GM12878 (cell line): ENCODE measurements at regions not wholly inside any gene's neighbourhood (a gene's known extent, or its start where the extent isn't known, plus 50 kb on each side); places are given as distances from the start of the nearest gene placed in this dataset.

Experiments
- BACH1 ChIP-seq: fragments of 450-650 bp; IDR thresholded peaks from 2 replicates; pipeline ENCODE4 v1.6.1; 2017; ENCODE audit warnings: mild to moderate bottlenecking, borderline replicate concordance
- CTCF ChIP-seq, 3 experiments: IDR thresholded peaks in 2 of 3; conservative IDR thresholded peaks in 1 of 3; 2 replicates each; pipeline ENCODE4 v1.5.1; 2011; ENCODE audit warnings: low read depth in 3 of 3, low read length in 3 of 3, mild to moderate bottlenecking in 3 of 3, control low read depth in 2 of 3, moderate library complexity in 2 of 3, inconsistent platforms in 1 of 3, mixed read lengths in 1 of 3; ENCODE audit not compliant: control insufficient read depth in 2 of 3, insufficient read depth in 1 of 3; ENCODE audit errors: extremely low read depth in 1 of 3
- EGR1 ChIP-seq, 2 experiments: IDR thresholded peaks; 1 replicate in 1 of 2; 2 replicates in 1 of 2; pipeline ENCODE4 v1.6.1; 2011 to 2012; ENCODE audit warnings: low read depth in 2 of 2, low read length in 2 of 2, borderline replicate concordance in 1 of 2, mild to moderate bottlenecking in 1 of 2, moderate library complexity in 1 of 2
- ELK1 ChIP-seq: IDR thresholded peaks from 2 replicates; pipeline ENCODE4 v1.6.1; 2012; ENCODE audit warnings: low read depth, low read length, improper control_type of control experiment
- ESRRA ChIP-seq: IDR thresholded peaks from 2 replicates; pipeline ENCODE4 v1.6.1; 2012; ENCODE audit warnings: mild to moderate bottlenecking, low read length, improper control_type of control experiment
- EZH2 ChIP-seq: IDR thresholded peaks from 2 replicates; pipeline ENCODE4 v1.6.1; 2012; ENCODE audit warnings: low read depth, mild to moderate bottlenecking, control low read depth, inconsistent platforms, low read length, borderline replicate concordance; ENCODE audit not compliant: control insufficient read depth
- JUND ChIP-seq: IDR thresholded peaks from 2 replicates; pipeline ENCODE4 v1.6.1; 2012; ENCODE audit warnings: low read depth, mild to moderate bottlenecking, low read length, improper control_type of control experiment, moderate library complexity
- MTA2 ChIP-seq: fragments of 450-650 bp; IDR thresholded peaks from 2 replicates; pipeline ENCODE4 v1.6.1; 2016; ENCODE audit warnings: low read depth, mild to moderate bottlenecking, moderate library complexity
- NR2C2 ChIP-seq: IDR thresholded peaks from 2 replicates; pipeline ENCODE4 v1.6.1; 2011; ENCODE audit warnings: borderline replicate concordance, low read depth; ENCODE audit not compliant: control insufficient read depth, insufficient read length
- NR2F1 ChIP-seq: fragments of 450-650 bp; conservative IDR thresholded peaks from 2 replicates; pipeline ENCODE4 v1.6.1; 2017; ENCODE audit warnings: mild to moderate bottlenecking
- POLR2A ChIP-seq: IDR thresholded peaks from 2 replicates; pipeline ENCODE4 v1.6.1; 2011; ENCODE audit warnings: low read depth, mild to moderate bottlenecking, low read length

GRCh38 chr4:23091711-23092110, 399.0 kb downstream of the GBA3 start:
- no peak for TF ChIP-seq CTCF (IDR thresholded peaks at IDR 0.05 in 2 of 3, conservative IDR thresholded peaks at IDR 0.05 in 1 of 3; ENCODE audit: control insufficient read depth in 2 of 3, extremely low read depth in 1 of 3, insufficient read depth in 1 of 3, low read depth in 3 of 3, low read length in 3 of 3)
- TF ChIP-seq JUND, result no peak
- no peak for TF ChIP-seq ESRRA
- TF ChIP-seq NR2F1, result no peak
- TF ChIP-seq EGR1 (IDR thresholded peaks at IDR 0.05; ENCODE audit: borderline replicate concordance in 1 of 2, low read depth in 2 of 2, low read length in 2 of 2), result no peak
- TF ChIP-seq MTA2, result no peak
- TF ChIP-seq NR2C2, result no peak
- no peak for TF ChIP-seq BACH1
- no peak for TF ChIP-seq POLR2A
- no peak for TF ChIP-seq EZH2
- TF ChIP-seq ELK1, result no peak
